Adrenal gland (tissue), 5 donors: ENCODE measurements at regions not wholly inside any gene's neighbourhood (a gene's known extent, or its start where the extent isn't known, plus 50 kb on each side); places are given as distances from the start of the nearest gene placed in this dataset.

Experiments
- POLR2A ChIP-seq, 2 donors: fragments of 450-650 bp; IDR thresholded peaks; one replicate each; pipeline ENCODE4 v1.6.1; 2017; ENCODE audit warnings: antibody characterized with exemption in 2 of 2, mild to moderate bottlenecking in 2 of 2, moderate library complexity in 1 of 2
- TF ChIP-seq, protein P1 (sequence below), 6 experiments: fragments of 450-650 bp in 4 of 6; fragments of 200-600 bp in 2 of 6; sonication (generic) in 1 of 6; IDR thresholded peaks; 1 replicate in 5 of 6; 2 replicates in 1 of 6; pipeline versions ENCODE4 v1.5.1 to v1.8.0; 2016 to 2021; ENCODE audit warnings: antibody characterized with exemption in 6 of 6, mild to moderate bottlenecking in 2 of 6, moderate library complexity in 1 of 6
- donor health status: DM: no; HTN: no; CAD: no.

GRCh38 chr9:1766042-1766441 lies 249.1 kb upstream of the SMARCA2 start:
- TF ChIP-seq, protein P1, sequence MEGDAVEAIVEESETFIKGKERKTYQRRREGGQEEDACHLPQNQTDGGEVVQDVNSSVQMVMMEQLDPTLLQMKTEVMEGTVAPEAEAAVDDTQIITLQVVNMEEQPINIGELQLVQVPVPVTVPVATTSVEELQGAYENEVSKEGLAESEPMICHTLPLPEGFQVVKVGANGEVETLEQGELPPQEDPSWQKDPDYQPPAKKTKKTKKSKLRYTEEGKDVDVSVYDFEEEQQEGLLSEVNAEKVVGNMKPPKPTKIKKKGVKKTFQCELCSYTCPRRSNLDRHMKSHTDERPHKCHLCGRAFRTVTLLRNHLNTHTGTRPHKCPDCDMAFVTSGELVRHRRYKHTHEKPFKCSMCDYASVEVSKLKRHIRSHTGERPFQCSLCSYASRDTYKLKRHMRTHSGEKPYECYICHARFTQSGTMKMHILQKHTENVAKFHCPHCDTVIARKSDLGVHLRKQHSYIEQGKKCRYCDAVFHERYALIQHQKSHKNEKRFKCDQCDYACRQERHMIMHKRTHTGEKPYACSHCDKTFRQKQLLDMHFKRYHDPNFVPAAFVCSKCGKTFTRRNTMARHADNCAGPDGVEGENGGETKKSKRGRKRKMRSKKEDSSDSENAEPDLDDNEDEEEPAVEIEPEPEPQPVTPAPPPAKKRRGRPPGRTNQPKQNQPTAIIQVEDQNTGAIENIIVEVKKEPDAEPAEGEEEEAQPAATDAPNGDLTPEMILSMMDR (IDR thresholded peaks at IDR 0.05), result no peak
- TF ChIP-seq POLR2A (IDR thresholded peaks at IDR 0.05), result no peak
